Right ventricle myocardium superior (tissue), 1 donor: ENCODE measurements at regions not wholly inside any gene's neighbourhood (a gene's known extent, or its start where the extent isn't known, plus 50 kb on each side); places are given as distances from the start of the nearest gene placed in this dataset.
"Not testable (repeated sequence)": the region's sequence is repeated elsewhere in the genome, so short reads cannot be mapped to it uniquely, and the experiment has no call there.

Source experiments
- ATAC-seq: fragments of 200-7000 bp; cut with Tn5 transposase; one replicate; pipeline ENCODE4 v1.9.1; 2020; ENCODE audit warnings: mild to moderate bottlenecking; ENCODE audit not compliant: poor library complexity
- DNase-seq: peaks from one replicate; pipeline ENCODE4 v3.0.0-alpha.2; 2020
- intact Hi-C: fragments of 100-400 bp; cut with DNase I; formaldehyde crosslinking; loops from one replicate; pipeline ENCODE4 v1.11.2; 2022
- donor health status: DM: no; HTN: yes; CAD: no; lungs with severe emphysema.

GRCh38 chr13:111017755-111018459, 97.2 kb upstream of the ARHGEF7 start:
- ATAC-seq (no peak), DNase-seq (no peak)
- intact Hi-C loops, result no loop called here

GRCh38 chr13:111013196-111013595, 98.3 kb upstream of the ANKRD10 start:
- intact Hi-C loops, result no loop called here
- DNase-seq (no peak), ATAC-seq (no peak)

GRCh38 chr13:111011899-111012298, 97.0 kb upstream of the ANKRD10 start:
- intact Hi-C loops, result no loop called here
- no peak for ATAC-seq
- DNase-seq, result no peak

GRCh38 chr13:111008351-111008750, 93.5 kb upstream of the ANKRD10 start:
- intact Hi-C loops, result no loop called here
- DNase-seq, result no peak
- no peak for ATAC-seq

GRCh38 chr13:111007209-111007608, 92.3 kb upstream of the ANKRD10 start:
- intact Hi-C loops, result no loop called here
- ATAC-seq (no peak), DNase-seq (no peak)

GRCh38 chr13:111006506-111007031, 91.7 kb upstream of the ANKRD10 start:
- DNase-seq (peak; percentile 87), ATAC-seq (peak; percentile 97)
- intact Hi-C loops, result no loop called here

- intact Hi-C loops, result no loop called here
- DNase-seq (peak; percentile 73), ATAC-seq (peak; percentile 81)
These were observed 91.1 kb upstream of the ANKRD10 start for GRCh38 chr13:111005808-111006505.

- ATAC-seq, result no peak
- intact Hi-C loops, result no loop called here
- no peak for DNase-seq
These were observed 90.5 kb upstream of the ANKRD10 start for GRCh38 chr13:111005364-111005763.

GRCh38 chr13:111004444-111004843, 89.6 kb upstream of the ANKRD10 start:
- intact Hi-C loops, result no loop called here
- ATAC-seq (no peak), DNase-seq (no peak)

- DNase-seq, result no peak
- intact Hi-C loops, result no loop called here
- no peak for ATAC-seq
These were observed 86.8 kb upstream of the ANKRD10 start for GRCh38 chr13:111001636-111002035.

- DNase-seq (no peak), ATAC-seq (no peak)
- intact Hi-C loops, result no loop called here
These were observed 78.9 kb upstream of the ANKRD10 start for GRCh38 chr13:110993788-110994187.

- intact Hi-C loops, result no loop called here
- ATAC-seq (no peak), DNase-seq (no peak)
These were observed 77.2 kb upstream of the ANKRD10 start for GRCh38 chr13:110991991-110992508.

GRCh38 chr13:110989331-110989730, 74.5 kb upstream of the ANKRD10 start:
- intact Hi-C loops, result no loop called here
- no peak for ATAC-seq

GRCh38 chr13:110985541-110985940, 70.7 kb upstream of the ANKRD10 start:
- DNase-seq, result no peak
- intact Hi-C loops, result no loop called here
- no peak for ATAC-seq

More at GRCh38 chr13:110989331-110989730, 74.5 kb upstream of the ANKRD10 start:
- no peak for DNase-seq

GRCh38 chr13:110984798-110985197, 69.9 kb upstream of the ANKRD10 start:
- DNase-seq (no peak), ATAC-seq (no peak)
- intact Hi-C loops, result no loop called here

- intact Hi-C loops, result no loop called here
- DNase-seq (no peak), ATAC-seq (no peak)
These were observed 69.5 kb upstream of the ANKRD10 start for GRCh38 chr13:110984381-110984780.

- ATAC-seq (no peak), DNase-seq (no peak)
- intact Hi-C loops, result no loop called here
These were observed 68.4 kb upstream of the ANKRD10 start for GRCh38 chr13:110983241-110983640.

GRCh38 chr13:110981379-110981778, 66.5 kb upstream of the ANKRD10 start:
- intact Hi-C loops, result no loop called here
- ATAC-seq (no peak), DNase-seq (no peak)

GRCh38 chr13:110980921-110981320, 66.1 kb upstream of the ANKRD10 start:
- intact Hi-C loops, result no loop called here
- no peak for ATAC-seq
- DNase-seq, result no peak

GRCh38 chr13:110979149-110979548, 64.3 kb upstream of the ANKRD10 start:
- intact Hi-C loops, ATAC-seq, DNase-seq: not testable (repeated sequence)
